Neural cell (in vitro differentiated cells): ENCODE measurements at regions not wholly inside any gene's neighbourhood (a gene's known extent, or its start where the extent isn't known, plus 50 kb on each side); places are given as distances from the start of the nearest gene placed in this dataset.
"Not testable (repeated sequence)": the region's sequence is repeated elsewhere in the genome, so short reads cannot be mapped to it uniquely, and the experiment has no call there.

Source experiments
- H2AFZ ChIP-seq: fragments of 200-600, 300-800 bp; sonication (generic), shearing (Covaris generic); 2 replicates; pipeline ENCODE4 v1.6.0; 2014; ENCODE audit warnings: low read depth, mild to moderate bottlenecking, antibody characterized with exemption, low read length, moderate library complexity
- H3F3A ChIP-seq: fragments of 200-600 bp; shearing (Covaris generic); 2 replicates; pipeline ENCODE4 v1.6.1; 2016; ENCODE audit warnings: mild to moderate bottlenecking, moderate library complexity, mixed read lengths, antibody characterized with exemption, low read length; ENCODE audit not compliant: insufficient read depth, poor library complexity, severe bottlenecking
- H3K27ac ChIP-seq: fragments of 200-600, 300-800 bp; sonication (generic), shearing (Covaris generic); 2 replicates; pipeline ENCODE4 v1.5.1; 2014; ENCODE audit warnings: mild to moderate bottlenecking, low read length, moderate library complexity
- H3K27me3 ChIP-seq: fragments of 300-800, 200-600 bp; sonication (generic), shearing (Covaris generic); 2 replicates; pipeline ENCODE4 v1.6.0; 2014; ENCODE audit warnings: mild to moderate bottlenecking, low read depth, low read length, moderate library complexity; ENCODE audit not compliant: insufficient read depth
- H3K36me3 ChIP-seq: fragments of 300-800, 200-600 bp; sonication (generic), shearing (Covaris generic); 2 replicates; pipeline ENCODE4 v1.5.1; 2014; ENCODE audit warnings: mild to moderate bottlenecking, antibody characterized with exemption, low read length, moderate library complexity; ENCODE audit not compliant: insufficient read depth
- H3K4me2 ChIP-seq: fragments of 300-800, 200-600 bp; sonication (generic), shearing (Covaris generic); 2 replicates; pipeline ENCODE4 v1.6.0; 2014; ENCODE audit warnings: mild to moderate bottlenecking, low read length
- H3K4me3 ChIP-seq: fragments of 300-800, 200-600 bp; sonication (generic), shearing (Covaris generic); 2 replicates; pipeline ENCODE4 v1.5.1; 2014; ENCODE audit warnings: mild to moderate bottlenecking, low read length, moderate library complexity
- H3K79me2 ChIP-seq: fragments of 200-600 bp; shearing (Covaris generic); replicated peaks from 2 replicates; pipeline ENCODE4 v1.6.0; 2014; ENCODE audit warnings: mild to moderate bottlenecking, low read length, moderate library complexity; ENCODE audit not compliant: insufficient read depth
- H3K9ac ChIP-seq: fragments of 300-800, 200-600 bp; sonication (generic), shearing (Covaris generic); 2 replicates; pipeline ENCODE4 v1.6.1; 2016; ENCODE audit warnings: mild to moderate bottlenecking, low read length, mixed read lengths
- H3K9me2 ChIP-seq: fragments of 200-600 bp; shearing (Covaris generic); 2 replicates; pipeline ENCODE4 v1.6.1; 2016; ENCODE audit warnings: mild to moderate bottlenecking, low read length, mixed read lengths; ENCODE audit not compliant: insufficient read depth
- H3K9me3 ChIP-seq: fragments of 200-600, 300-800 bp; sonication (generic), shearing (Covaris generic); 2 replicates; pipeline ENCODE4 v1.6.1; 2016; ENCODE audit warnings: mild to moderate bottlenecking, mixed run types, low read length, moderate library complexity, mixed read lengths
- H4K20me1 ChIP-seq: fragments of 200-600 bp; shearing (Covaris generic); 2 replicates; pipeline ENCODE4 v1.6.1; 2016; ENCODE audit warnings: mild to moderate bottlenecking, mixed run types; ENCODE audit not compliant: insufficient read depth
- CTCF ChIP-seq: fragments of 450-650 bp; IDR thresholded peaks from 2 replicates; pipeline ENCODE4 v1.5.1; 2014; ENCODE audit warnings: antibody characterized with exemption, mild to moderate bottlenecking, moderate library complexity; ENCODE audit not compliant: poor library complexity, severe bottlenecking
- EP300 ChIP-seq: fragments of 450-650 bp; conservative IDR thresholded peaks from 2 replicates; pipeline ENCODE4 v1.6.1; 2014; ENCODE audit warnings: antibody characterized with exemption, mild to moderate bottlenecking, moderate library complexity; ENCODE audit not compliant: poor library complexity, severe bottlenecking
- EZH2 ChIP-seq: fragments of 200-600, 300-800 bp; shearing (Covaris generic), sonication (generic); IDR thresholded peaks from 2 replicates; pipeline ENCODE4 v1.6.1; 2014; ENCODE audit warnings: antibody characterized with exemption, low read length, borderline replicate concordance, mild to moderate bottlenecking; ENCODE audit not compliant: insufficient read depth, poor library complexity, severe bottlenecking
- MXI1 ChIP-seq: fragments of 450-650 bp; conservative IDR thresholded peaks from 2 replicates; pipeline ENCODE4 v1.6.1; 2014; ENCODE audit warnings: antibody characterized with exemption, mild to moderate bottlenecking; ENCODE audit not compliant: poor library complexity, severe bottlenecking
- POLR2AphosphoS5 ChIP-seq: IDR thresholded peaks from 2 replicates; pipeline ENCODE4 v1.6.1; 2012
- RAD21 ChIP-seq: fragments of 450-650 bp; conservative IDR thresholded peaks from 2 replicates; pipeline ENCODE4 v1.6.1; 2014; ENCODE audit warnings: antibody characterized with exemption, mild to moderate bottlenecking, moderate library complexity
- REST ChIP-seq: IDR thresholded peaks from 2 replicates; pipeline ENCODE4 v1.6.1; 2012; ENCODE audit warnings: borderline replicate concordance
- SMC3 ChIP-seq: fragments of 450-650 bp; conservative IDR thresholded peaks from 2 replicates; pipeline ENCODE4 v1.6.1; 2014; ENCODE audit warnings: antibody characterized with exemption, mild to moderate bottlenecking, moderate library complexity; ENCODE audit not compliant: poor library complexity
- TAF1 ChIP-seq: IDR thresholded peaks from 2 replicates; pipeline ENCODE4 v1.6.1; 2012; ENCODE audit warnings: low read depth

GRCh38 chr5:12669326-12669725 lies 765.1 kb upstream of the CTNND2 start:
- Histone ChIP-seq H3K27ac (no peak overlapping the region), H4K20me1 (no peaks in the 10 kb centered on the region), H2AFZ (no peak overlapping the region), H3K4me3 (no peak overlapping the region), H3K27me3 (no peaks in the 10 kb centered on the region), H3K79me2 (no peaks in the 10 kb centered on the region), H3F3A (no peaks in the 10 kb centered on the region), H3K9me2 (no peaks in the 10 kb centered on the region), H3K9me3 (no peaks in the 10 kb centered on the region), H3K4me2 (no peak overlapping the region), H3K9ac (no peak overlapping the region), H3K36me3 (no peaks in the 10 kb centered on the region)
- TF ChIP-seq SMC3 (no peak), REST (no peak), CTCF (no peak), EP300 (no peak), POLR2AphosphoS5 (no peak), EZH2 (no peak), MXI1 (no peak), RAD21 (no peak), TAF1 (no peak)

GRCh38 chr5:12668564-12668963 lies 764.3 kb upstream of the CTNND2 start:
- H4K20me1 ChIP-seq: no peaks in the 10 kb centered on the region
- no peaks in the 10 kb centered on the region for H3K9me2 ChIP-seq
- no peaks in the 10 kb centered on the region for H3K27me3 ChIP-seq
- TF ChIP-seq MXI1 (no peak), TAF1 (no peak), POLR2AphosphoS5 (no peak), CTCF (no peak), EP300 (no peak), RAD21 (no peak), EZH2 (no peak), SMC3 (no peak), REST (no peak)
- no peak overlapping the region for H3K4me2 ChIP-seq
- H3K4me3 ChIP-seq: no peak overlapping the region
- H3F3A ChIP-seq: no peaks in the 10 kb centered on the region
- no peak overlapping the region for H2AFZ ChIP-seq
- no peaks in the 10 kb centered on the region for H3K36me3 ChIP-seq
- H3K9me3 ChIP-seq: no peaks in the 10 kb centered on the region
- H3K79me2 ChIP-seq: no peaks in the 10 kb centered on the region
- no peak overlapping the region for H3K9ac ChIP-seq
- H3K27ac ChIP-seq: no peak overlapping the region

GRCh38 chr5:12667818-12668217 lies 763.6 kb upstream of the CTNND2 start:
- not testable (repeated sequence) for H3K4me2 ChIP-seq, H4K20me1 ChIP-seq, H3K9me2 ChIP-seq, H3F3A ChIP-seq, H3K4me3 ChIP-seq, H3K79me2 ChIP-seq, H2AFZ ChIP-seq, H3K9me3 ChIP-seq, H3K36me3 ChIP-seq, H3K27me3 ChIP-seq, H3K9ac ChIP-seq, H3K27ac ChIP-seq
